ENCODE measurements at regions not wholly inside any gene's neighbourhood (a gene's known extent, or its start where the extent isn't known, plus 50 kb on each side); places are given as distances from the start of the nearest gene placed in this dataset.

- peak; percentile 5 for DNase-seq (ENCODE audit: low spot score)
These were observed 107.5 kb upstream of the CELF4 start for GRCh38 chr18:37672932-37673595.

GRCh38 chr18:37672001-37672400 lies 106.4 kb upstream of the CELF4 start:
- DNase-seq (ENCODE audit: low spot score), result no peak

- no peak for DNase-seq (ENCODE audit: low spot score)
These were observed 105.9 kb upstream of the CELF4 start for GRCh38 chr18:37671530-37671929.

GRCh38 chr18:37671119-37671518 lies 105.5 kb upstream of the CELF4 start:
- DNase-seq (ENCODE audit: low spot score), result no peak

GRCh38 chr18:37669991-37670534 lies 104.5 kb upstream of the CELF4 start:
- no peak for DNase-seq (ENCODE audit: low spot score)

DNA sequence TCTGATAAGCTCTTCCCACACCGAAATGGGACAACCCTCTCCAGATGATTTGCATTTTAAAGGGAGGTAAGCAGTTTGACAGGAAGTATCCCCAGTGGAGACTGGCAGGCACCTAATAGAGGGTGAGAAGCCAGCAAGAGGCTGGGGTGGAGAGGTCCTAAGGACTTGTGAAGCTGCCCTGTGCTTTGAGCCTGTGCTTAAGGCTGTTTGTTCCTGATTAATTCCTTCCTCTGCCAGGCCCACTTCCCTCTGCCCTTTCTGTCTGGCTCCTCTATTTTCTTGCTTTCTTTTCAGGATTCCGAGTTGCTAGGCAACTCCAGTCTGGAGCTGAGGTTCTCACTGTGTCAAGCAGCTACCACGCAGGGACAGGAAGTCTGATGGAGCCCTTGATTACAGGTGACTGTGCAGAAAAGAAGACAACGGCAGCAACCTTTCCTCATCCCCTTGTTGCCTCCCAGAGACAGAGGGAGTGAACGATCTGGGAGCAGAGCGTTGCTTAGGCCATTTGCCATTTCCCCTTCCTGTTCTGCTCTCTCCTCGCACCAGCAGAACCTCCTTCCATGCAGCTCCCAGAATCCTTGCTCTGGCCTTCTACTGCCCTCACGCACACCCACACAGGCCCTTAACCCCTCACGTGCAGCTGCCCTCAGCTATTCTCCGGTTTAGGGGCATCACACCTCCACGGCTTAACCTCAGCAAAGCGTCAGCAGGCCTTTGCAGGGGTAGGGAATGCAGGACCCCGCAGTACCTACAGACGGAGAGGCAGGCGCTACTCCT lies 103.6 kb upstream of the CELF4 start:
- DNase-seq (ENCODE audit: low spot score), result peak; percentile 13

- DNase-seq (ENCODE audit: low spot score), result no peak
These were observed 102.2 kb upstream of the CELF4 start for GRCh38 chr18:37667836-37668235.

- no peak for DNase-seq (ENCODE audit: low spot score)
These were observed 101.4 kb upstream of the CELF4 start for GRCh38 chr18:37666991-37667390.

- no peak for DNase-seq (ENCODE audit: low spot score)
These were observed 100.9 kb upstream of the CELF4 start for GRCh38 chr18:37666451-37666850.

DNA sequence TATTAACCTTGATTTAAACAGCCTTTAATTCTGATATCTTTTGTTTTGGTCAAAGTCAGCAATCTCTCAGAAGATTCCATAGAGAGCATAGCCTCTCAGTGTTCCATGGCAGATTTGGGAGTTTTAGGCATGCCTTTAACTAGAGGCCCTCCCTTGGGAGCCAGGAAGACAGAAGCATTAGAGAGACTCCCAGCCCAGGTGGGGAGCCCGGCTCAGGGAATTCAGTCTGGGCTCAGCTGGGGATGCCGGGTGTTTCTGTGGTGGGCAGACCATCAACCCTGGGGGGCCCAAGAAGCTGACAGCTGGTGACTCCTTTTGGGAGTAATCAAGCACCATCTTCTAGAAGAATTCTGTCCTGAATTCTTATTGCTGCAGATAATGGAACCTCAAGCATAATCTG lies 99.7 kb upstream of the CELF4 start:
- DNase-seq (ENCODE audit: low spot score), result no peak

GRCh38 chr18:37663446-37663845 lies 97.8 kb upstream of the CELF4 start:
- DNase-seq (ENCODE audit: low spot score), result no peak

DNA sequence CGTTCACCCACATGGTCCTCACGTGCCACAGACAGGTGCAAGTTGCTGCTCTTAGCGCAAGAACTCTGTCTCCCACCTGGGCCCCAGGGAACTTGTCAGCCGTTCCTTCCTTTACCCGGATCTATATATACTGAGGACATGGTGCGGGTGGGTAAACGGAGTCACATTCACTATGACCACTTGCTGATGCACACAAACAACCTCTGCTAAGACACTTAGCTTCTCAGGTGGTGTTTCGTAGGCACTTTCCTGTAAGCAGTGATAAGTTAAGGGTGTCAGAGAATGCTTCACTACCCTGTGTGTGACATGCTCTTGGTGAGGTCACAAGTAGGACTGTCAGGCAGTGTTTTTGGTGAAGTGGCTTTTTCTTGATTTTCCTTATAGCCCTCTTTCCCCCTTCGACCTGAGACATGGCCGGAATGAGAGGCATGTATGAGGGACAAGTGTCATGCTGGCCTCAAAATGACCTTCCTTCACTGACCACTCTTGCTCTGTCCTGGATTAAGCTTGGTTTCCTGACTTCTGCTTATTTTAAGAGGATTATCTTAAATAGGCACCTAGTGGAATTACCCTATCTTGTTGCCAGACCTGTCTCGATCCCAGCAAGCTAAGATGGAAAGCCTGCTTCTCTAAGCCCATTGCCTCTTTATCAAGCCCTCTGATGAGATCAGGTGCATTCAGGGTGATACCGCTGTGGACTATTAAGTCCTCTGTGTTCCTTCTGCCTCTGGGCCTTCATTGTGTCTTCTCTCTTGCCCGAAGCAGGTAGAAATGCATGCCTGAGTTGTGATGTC lies 97.1 kb upstream of the CELF4 start:
- DNase-seq (ENCODE audit: low spot score), result no peak

GRCh38 chr18:37662099-37662498 lies 96.5 kb upstream of the CELF4 start:
- no peak for DNase-seq (ENCODE audit: low spot score)

DNA sequence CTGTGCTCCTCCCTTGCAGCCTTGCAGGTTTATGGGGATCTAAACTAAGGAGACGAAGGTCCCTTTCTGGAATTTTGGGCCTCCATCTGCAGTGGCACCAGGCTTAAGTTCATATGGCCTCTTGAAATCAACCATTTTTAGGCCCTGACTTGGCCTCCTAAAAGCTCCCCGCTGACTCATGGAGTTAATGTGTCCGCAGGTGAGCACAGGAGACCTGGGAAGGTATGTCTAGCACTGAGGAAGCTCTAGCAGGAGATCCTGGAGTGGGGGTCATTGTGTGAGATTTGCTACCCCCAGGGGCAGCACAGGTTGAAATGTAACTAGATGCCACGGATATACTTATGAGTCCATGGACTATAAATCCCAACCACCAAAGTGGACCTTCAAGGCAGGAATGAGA lies 95.9 kb upstream of the CELF4 start:
- DNase-seq (ENCODE audit: low spot score), result no peak

- DNase-seq (ENCODE audit: low spot score), result no peak
These were observed 95.5 kb upstream of the CELF4 start for GRCh38 chr18:37661061-37661460.

DNA sequence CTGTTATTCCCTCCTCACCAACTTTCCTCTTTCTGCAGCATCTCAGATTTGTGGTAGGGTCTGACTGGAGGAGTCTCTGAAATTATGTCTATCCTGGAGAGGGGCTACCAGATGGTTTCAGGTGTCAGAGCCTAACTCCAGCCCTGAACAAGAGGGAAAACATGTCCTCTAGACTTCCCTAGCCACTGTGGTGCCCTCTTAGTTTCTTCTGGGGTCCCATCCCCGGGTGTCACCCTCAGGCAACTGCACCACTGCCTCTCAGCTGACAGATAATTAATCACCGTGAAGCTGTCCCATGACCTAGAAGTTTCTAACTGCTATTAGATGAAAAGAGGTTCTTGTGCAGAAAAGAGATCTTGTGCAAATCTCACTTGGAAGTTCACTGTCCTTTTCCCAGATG lies 95.1 kb upstream of the CELF4 start:
- no peak for DNase-seq (ENCODE audit: low spot score)

DNA sequence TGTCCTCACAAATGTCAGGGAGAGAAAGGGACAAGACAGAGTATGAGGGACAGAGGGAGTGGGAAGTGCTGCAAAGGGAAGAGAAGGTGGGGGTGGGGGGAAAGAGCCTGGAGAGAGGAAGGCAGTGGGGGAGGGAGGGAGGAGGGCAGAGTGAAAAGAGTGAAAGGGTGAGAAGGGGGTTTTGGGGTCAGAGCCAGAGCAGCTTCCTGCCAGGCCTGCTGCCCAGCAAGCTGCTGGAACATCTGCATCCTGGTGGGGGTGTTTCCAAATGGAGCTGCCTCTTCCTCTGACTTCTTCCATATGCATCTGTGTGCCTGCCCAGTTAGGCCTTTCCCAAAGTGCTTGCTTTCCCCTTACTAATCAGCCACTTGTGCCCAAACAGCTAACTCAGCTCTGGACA lies 94.3 kb upstream of the CELF4 start:
- DNase-seq (ENCODE audit: low spot score), result no peak

GRCh38 chr18:37658894-37659293 lies 93.3 kb upstream of the CELF4 start:
- DNase-seq (ENCODE audit: low spot score), result no peak

DNA sequence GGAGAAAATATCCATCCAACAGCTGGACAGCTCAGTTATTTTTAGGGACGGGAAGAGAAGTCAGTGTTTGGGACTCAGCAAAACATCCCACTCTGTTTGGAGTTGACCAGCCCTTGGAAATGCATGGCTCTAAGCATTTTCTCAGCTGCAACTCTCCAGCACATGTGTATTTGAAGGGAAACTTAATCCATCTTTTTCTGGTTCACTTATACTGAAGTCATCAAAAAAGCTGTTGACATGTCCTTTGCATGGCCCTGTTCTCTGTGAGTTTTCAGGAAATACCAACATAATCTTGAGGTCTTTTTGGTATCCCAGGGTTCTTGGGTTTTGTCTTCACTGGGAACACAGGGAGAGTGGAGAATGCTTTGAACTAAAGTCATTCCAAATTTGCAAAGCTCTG lies 91.9 kb upstream of the CELF4 start:
- DNase-seq (ENCODE audit: low spot score), result no peak

- no peak for DNase-seq (ENCODE audit: low spot score)
These were observed 89.3 kb upstream of the CELF4 start for GRCh38 chr18:37654731-37655369.

DNA sequence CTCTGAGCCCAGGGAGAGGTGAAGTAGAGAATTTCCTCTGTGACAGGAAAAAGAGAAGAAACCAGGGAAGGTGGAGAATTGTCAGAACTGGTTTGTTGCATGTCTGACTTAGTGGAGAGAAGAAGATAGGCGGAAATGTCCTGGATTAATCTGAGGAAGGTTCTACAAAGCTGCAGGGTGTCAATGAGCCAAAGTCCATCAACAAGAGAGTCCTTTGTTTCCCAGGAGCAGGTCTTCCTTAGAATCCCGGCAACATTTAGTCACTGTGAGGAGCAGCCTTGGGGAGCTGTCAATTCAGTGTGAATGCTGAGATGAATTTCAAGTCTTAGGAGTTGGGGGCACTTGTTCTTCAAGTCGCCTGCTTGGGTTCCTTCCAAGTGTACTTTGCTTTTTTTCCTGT lies 88.4 kb upstream of the CELF4 start:
- no peak for DNase-seq (ENCODE audit: low spot score)

GRCh38 chr18:37653618-37654017 lies 88.0 kb upstream of the CELF4 start:
- DNase-seq (ENCODE audit: low spot score), result no peak

All from kidney capillary endothelial cell (primary cell).